CD4-positive, alpha-beta T cell treated with Interleukin-4 for 1 hour (primary cell): ENCODE measurements at regions not wholly inside any gene's neighbourhood (a gene's known extent, or its start where the extent isn't known, plus 50 kb on each side); places are given as distances from the start of the nearest gene placed in this dataset.
"Not testable (repeated sequence)": the region's sequence is repeated elsewhere in the genome, so short reads cannot be mapped to it uniquely, and the experiment has no call there.

Source experiments
- DNase-seq, 2 donors: peaks; one replicate each; pipeline ENCODE4 v3.0.0-alpha.2; 2020 to 2022

DNA sequence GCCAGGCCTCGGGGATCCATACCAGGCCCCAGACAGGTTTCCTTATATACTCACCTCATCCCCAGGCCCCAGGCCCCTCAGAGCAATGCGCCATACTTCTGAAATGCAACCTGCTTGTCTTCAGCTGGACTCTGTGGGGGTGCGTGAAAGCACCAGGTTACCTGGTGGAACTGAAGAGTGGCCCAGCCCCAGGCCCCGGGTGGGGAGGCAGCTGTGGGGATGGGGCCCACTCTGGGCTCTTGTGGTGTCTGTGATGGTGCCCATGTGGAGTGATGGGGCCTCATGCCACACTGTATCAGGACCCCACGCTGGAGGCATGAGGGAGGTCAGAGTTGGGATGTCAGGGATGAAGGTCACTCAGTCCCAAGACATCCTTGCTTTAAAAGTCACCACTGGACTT is 999.0 kb downstream of the BRD1 start:
- DNase-seq, result no peak

GRCh38 chr22:48827904-48828555 is 999.6 kb downstream of the BRD1 start:
- no peak for DNase-seq

- DNase-seq, result no peak
Measured at GRCh38 chr22:48827268-48827846, 1000.3 kb downstream of the BRD1 start.

DNA sequence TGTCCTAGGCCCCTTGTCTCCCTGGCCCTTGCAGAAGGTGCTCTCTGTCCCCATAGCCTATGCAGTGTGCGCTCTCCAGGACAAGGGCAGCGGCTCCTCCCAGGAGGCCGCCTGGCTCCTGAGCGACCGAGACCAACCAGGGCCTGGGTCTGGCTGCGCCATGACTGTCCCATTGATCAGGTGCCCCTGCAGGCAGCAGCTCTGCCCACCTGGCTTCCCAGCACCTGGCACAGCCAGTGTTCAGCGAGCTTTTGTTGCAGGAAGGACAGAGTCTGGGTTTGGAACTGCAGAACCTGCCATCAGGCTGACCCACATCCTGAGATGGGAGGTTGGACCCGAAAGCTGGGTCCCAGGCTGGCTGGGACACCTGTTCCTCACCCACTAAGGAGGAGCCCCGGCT is 1001.1 kb downstream of the BRD1 start:
- DNase-seq, result no peak

DNA sequence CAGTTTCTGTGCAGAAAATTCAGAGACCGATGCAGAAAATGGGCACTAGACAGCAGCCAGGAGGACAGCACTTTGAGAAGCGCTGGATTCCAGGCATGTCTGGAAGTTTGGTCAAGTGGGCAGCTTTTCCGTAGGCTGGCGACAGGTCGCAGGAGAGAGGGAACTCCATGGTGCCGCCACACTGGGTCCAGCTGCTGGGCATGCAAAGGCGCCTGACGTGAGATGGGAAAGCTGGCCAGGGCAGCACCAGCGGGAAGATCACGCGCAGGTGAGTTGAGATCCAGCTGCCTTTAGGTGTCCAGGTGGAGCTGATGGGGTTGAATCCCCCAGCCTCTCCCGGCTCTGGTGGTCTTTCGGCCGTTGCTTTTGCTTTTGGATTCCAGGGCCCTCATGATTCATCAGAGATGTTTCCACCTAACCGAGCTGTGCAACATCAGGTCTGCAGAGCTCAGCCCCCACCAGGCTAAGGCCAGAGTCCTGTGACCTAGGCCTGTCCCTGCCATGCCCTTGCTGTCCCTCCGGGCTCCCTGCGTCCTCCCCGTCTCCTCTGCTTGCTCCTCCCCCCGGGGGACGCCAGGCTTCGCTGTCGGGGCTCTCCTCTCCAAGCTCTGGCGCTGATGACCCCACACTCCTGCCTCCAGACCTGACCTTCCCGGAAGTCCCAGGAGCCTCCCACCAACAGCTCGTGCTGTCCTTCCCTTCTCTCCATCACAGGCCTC is 1001.7 kb downstream of the BRD1 start:
- no peak for DNase-seq

DNA sequence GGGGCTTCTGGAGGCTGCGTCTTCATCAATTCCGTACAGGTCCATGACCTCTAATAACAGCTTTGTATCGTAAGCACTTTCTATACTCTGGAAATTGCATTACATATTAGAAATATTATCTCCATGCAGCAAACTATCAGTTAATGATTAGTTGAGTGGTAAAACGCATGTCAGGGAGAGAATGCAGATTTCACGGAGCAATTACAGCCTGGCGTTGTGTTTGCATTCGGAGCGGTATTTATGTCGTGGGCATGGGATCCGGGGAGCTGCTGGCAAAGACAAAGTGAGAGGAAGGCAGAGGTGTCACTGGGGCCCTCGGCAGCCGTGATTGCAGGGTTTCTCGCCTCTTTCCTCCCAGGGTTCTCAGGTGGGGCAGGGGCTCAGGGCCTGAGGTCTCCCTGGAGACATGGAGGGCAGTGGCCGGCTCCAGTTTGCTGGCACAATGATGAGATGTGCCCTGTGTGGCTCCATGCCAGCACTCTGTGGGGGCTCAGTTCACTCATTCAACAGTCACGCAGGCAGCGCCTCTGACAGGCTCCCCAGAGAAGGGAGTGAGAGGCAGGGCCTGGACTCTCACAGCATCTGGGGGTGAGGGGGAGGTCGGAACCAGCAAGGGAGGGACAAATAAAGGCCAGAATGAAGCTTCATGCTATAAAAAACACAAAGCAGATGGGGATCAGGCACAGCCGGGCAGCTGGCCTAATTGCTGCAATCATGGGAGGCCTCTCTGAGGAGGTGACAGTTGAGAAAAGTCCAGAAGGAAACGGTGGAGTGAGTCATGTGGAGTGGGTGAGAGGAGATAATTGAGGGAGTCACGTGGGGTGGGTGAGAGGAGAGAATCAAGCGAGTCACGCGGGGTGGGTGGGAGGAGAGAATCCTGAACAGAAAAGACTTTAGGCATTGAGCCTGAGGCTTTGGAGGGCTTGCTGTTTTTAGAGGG is 1002.7 kb downstream of the BRD1 start:
- no peak for DNase-seq

DNA sequence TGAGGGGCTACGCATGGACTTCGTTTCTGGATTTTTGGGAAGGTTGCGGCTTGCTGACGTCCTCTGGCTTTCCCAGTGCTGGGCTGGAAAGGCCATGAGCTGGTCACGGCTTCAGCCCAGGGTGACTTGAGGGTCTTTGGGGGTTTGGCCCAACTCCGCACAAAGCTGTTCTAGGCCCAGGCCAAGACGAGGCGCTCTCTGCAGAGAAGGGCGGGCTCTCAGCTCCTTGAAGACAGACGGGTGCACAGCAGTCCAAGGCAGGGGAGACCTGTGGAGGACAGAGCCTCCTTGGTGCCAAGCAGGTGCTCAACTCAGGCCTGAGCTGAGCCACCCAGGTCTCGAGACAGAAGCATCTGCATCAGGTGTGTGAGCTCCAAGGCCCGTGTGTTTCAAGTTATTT is 1003.7 kb downstream of the BRD1 start:
- DNase-seq, result no peak

DNA sequence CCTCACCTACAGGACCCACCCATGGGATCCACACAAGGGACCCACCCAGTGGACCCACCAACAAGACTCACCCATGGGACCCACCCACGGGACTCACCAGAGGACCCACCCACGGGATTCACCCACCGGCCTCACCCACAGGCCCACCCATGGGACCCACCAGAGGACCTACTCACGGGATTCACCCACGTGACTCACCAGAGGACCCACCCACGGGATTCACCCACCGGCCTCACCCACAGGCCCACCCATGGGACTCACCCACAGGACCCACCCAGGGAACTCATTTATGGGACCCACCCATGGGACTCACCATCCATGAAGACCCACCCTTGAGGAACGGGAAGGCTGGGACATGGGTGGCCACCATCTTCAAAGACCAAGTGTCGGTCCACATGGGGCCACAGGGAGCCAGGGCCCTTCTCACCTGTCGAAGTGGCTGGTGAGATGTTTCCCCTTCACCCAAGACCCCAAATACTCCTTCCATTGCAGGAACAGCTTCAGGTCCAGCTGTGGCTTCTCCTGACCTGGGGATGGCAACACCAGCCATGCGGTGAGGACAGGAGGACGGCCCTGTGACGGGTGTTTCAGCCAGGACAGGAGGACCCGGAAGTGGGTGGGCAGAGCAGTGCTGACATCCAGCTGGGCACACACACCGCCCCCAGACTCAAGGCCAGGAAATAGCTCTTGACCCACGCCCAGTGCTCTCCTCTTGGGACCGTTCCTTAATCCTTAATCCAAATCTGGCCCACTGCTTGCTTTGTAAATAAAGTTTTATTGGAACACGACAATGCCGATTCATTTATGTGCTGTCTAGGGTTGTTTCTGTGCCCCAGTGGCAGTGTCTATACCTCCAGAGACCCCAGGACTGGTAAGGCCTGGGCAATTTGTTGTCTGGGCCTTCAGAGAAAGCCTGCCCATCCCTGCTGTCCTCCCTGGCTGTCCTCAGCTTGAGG is 1005.1 kb downstream of the BRD1 start:
- no peak for DNase-seq

DNA sequence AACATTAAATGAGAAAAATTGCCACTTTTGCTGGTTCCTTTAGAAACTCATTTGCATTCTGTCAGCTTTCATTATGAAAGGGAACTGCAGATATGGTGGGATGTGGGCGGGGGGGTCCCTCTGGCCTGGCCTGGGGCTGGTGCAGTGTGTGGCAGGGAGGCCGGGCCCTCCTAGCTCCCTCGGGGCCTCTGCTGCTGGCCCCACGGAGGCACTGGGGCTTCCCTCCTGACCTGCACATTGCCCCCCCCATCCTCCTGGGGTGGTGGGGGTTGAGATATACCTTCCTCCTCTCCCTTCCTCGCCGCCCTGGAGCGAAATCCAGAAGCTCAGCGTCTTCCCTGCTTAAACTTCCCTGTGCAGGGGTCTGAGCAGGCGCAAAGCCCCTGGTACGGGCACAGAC is 1005.9 kb downstream of the BRD1 start:
- DNase-seq, result no peak

DNA sequence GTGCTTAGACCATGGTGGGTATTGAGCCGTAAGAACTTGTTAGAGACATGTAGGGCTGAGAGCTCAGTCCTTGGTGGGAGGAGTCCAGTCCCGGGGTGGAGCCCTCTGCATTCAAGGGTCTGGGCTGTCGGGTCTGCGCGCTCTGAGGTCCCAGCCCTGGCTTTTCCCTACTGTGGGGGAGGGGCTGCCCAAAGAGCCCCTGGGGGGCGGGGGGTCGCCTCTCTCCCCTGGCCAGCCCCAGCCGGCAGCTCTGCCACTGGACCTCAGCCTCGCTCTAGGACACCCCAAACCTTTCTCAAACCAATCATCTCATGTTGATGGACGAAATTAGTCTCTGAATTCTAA is 1006.4 kb downstream of the BRD1 start:
- no peak for DNase-seq

DNA sequence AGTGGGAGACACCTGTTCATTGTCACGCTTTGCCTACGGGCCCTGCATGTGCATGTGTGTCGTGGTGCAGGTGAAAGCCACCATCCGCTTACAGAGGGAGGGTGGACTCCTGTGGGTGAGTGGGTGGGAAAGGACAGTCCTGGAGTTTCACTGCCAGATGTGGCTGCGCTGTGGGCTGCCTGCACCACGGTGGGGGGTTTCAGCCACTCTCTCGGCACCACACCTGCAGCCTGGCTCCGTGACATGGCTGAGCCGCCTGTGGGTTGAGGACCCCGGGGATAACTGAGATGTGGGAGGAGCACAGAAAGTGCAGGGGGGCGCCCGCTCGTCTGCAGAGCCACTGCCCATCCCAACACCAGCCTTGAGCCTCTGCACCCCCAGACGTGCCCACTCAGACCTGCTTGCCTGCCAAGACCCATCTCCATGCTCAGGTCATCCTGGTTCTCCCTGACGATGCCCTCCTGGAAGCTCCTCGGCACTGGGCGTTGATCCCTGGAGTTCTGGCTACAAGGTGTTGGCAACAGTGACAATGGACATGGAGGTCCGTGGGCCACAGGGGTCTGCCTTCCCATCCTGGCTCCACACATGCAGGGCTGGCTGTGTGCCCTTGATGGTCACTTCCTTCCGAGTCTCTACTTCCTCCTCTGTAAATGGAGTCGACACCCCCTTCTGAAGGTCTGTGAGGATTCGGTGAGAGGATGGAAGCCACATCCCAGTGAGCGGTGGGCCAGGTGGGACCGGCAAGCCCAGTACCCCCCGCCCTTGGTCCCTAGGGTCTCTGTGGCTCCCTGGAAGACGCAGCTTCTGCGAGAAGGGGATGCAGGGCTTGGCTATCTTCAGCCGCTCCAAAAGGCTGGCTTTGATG is 1007.0 kb downstream of the BRD1 start:
- DNase-seq, result no peak

DNA sequence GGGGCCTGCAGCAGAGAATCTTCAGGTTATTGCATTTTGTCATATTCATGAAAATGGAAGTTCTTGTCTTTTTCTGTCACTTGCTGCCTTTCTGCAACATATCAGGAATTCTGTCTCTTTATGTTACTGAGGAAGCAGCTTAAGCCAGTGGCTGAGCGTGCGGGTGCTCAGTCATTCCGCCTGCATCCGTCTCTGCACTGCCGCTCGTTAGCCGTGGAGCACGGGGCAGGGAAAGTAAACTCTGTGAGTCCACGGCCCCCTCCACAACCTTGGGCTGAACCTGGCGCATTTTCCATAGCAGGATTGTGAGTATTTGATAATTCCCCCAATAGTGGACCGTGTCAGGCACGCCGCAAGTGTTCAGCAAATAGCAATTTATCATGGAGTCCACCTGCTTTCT is 1007.7 kb downstream of the BRD1 start:
- no peak for DNase-seq

DNA sequence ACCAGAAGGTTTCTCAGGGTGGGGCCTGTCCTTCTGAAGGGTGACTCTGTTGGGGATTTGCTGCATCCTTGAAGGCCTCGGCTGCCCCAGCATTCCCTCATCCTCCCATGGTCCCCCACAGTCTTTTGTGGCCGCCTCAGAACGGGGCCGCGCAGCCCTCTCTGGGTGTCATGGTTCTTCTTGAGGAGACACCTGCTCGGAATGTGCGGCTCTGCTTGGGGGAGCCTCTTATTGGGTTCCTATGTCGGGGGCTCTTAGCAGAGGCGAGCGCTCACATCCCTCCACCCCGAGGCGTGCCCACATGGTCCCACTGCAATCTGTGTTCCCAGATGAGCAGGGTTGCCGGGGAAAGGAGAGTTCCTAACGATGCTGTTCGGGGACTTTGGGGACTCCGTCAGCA is 1008.4 kb downstream of the BRD1 start:
- no peak for DNase-seq

DNA sequence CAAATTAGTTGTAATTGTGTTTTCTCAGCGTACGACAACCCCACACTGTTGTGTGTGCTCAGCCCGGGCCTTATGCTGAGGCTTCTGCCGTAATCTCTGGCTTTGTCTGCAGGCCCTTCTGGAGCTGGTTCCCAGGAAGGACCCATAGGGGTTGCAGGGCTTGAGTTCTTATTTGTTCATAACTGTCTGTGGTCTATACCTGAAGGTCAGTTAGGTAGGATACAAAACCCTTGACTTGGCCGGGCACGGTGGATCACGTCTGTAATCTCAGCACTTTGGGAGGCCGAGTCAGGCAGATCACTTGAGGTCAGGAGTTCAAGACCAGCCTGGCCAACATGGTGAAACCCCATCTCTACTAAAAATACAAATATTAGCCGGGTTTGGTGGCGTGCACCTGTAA is 1010.2 kb downstream of the BRD1 start:
- not testable (repeated sequence) for DNase-seq

- DNase-seq, result no peak
Measured at GRCh38 chr22:48811885-48812284, 1015.8 kb downstream of the BRD1 start.

- no peak for DNase-seq
Measured at GRCh38 chr22:48808038-48808960, 1019.4 kb downstream of the BRD1 start.

DNA sequence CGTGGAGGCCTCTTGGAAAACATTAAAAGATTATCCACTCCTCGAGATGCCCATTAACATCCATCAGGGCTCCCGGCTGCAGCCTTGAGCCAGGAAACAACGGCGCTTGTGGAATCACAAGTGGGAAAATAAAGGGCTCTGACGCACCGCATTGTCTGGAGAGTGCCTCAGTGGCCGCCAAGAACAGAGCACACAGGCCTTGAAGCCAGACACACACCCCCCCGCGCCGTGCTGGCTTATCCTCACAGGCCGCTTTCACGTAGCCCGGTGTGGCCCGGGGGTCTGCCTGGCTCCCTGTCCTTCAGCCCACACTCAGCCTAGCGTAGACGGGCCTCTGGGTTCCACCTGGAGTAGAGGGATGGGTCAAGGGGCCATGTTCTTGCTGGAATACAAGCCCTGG is 1020.5 kb downstream of the BRD1 start:
- DNase-seq, result no peak

DNA sequence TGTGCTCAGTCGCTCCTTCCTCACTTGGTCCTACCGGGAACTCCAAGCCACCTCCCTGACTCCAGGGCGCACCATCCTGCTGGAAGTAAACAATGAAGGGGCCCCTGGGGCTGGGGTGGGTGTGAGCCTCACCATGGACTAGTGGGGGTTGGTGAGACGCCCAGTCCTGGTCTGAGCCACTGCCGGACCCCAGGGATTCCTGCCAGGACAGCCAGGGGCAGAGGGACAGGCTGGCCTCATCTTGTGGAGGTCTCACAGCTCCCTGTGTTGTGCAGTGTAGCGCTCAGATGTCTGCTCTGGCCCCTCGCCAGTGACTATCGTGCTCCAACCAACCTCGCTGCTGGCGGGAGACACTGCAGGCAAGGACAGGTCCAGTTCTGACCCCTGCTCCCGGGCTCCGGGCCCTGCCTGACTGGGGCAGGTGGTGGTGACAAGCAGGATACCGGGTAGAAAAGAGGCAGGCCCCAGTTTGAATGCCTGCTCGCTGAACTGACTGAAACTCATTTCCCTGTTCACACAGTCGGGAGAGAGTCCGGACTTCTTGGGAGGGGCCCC is 1021.4 kb downstream of the BRD1 start:
- no peak for DNase-seq

DNA sequence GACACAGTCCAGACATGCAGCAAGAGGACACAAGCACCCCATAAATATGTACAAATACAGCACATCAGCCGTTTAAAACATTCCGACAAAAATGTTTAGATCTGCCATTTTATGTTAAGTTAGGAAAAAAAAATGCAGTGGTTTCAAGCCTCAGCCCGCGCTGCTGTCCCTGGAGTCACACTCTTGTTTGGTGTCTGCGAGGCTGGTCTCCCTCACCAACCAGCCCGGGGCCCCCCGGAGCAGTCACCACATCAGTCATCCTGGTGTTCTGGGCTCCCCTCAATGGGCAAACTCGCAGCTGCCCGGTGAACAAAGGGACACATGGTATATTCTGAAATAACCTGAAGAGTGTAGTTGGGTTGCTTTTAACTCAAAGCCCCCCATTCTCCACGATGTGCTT is 1022.2 kb downstream of the BRD1 start:
- DNase-seq, result no peak

DNA sequence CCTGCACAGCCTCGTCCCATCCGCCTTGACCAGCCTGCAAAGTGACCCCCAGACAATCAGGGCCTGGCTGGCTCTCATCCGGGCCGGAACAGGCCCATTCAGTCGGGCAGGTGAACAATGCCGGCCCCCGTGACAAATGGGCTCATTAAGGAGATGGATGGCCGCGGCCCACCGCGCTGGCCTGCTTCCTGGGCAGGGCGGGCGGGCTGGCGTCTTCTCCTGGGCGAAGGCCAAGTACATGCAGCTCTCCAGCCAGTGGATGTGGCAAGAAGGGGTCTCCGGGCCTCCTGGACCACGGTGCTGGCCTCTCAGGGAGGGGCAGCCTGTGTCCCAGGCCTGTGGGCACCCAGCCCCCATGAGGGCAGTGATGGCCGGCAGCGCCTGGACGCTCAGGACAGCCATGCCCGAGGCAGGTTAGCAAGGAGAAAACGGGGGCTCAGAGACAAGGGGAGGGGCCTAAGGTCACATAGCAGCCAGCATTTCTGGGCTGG is 1022.8 kb downstream of the BRD1 start:
- DNase-seq, result no peak
